Peyer's patch (tissue), 4 donors: ENCODE measurements at regions not wholly inside any gene's neighbourhood (a gene's known extent, or its start where the extent isn't known, plus 50 kb on each side); places are given as distances from the start of the nearest gene placed in this dataset.

Source experiments
- DNase-seq, 3 donors: peaks; one replicate each; pipeline ENCODE4 v3.0.0-alpha.2; 2017 to 2019
- H3K27ac ChIP-seq, 4 donors: fragments of 200-600 bp; sonication (generic); one replicate each; pipeline ENCODE4 v1.5.1; 2016 to 2019
- H3K27me3 ChIP-seq, 2 donors: fragments of 200-600 bp; sonication (generic); one replicate each; pipeline ENCODE4 v1.5.1; 2019
- H3K36me3 ChIP-seq, 3 donors: fragments of 200-600 bp; sonication (generic); one replicate each; pipeline ENCODE4 v1.5.1; 2016 to 2019
- H3K4me1 ChIP-seq, 4 donors: fragments of 200-600 bp; sonication (generic); one replicate each; pipeline ENCODE4 v1.5.1; 2016 to 2019
- H3K4me3 ChIP-seq, 4 donors: fragments of 200-600 bp; sonication (generic); 1 replicate in 3 of 4; 2 replicates in 1 of 4; pipeline ENCODE4 v1.5.1; 2016 to 2019; ENCODE audit warnings: mild to moderate bottlenecking in 1 of 4
- H3K9me3 ChIP-seq, 4 donors: fragments of 200-600 bp; sonication (generic); one replicate each; pipeline ENCODE4 v1.5.1; 2016 to 2019; ENCODE audit warnings: mild to moderate bottlenecking in 1 of 4
- CTCF ChIP-seq, 6 experiments: fragments of 450-650 bp in 4 of 6; fragments of 200-600 bp in 2 of 6; sonication (generic) in 1 of 6; IDR thresholded peaks; one replicate each; pipeline ENCODE4 v1.5.1; 2017 to 2019; ENCODE audit warnings: antibody characterized with exemption in 6 of 6, mild to moderate bottlenecking in 3 of 6, moderate library complexity in 1 of 6
- POLR2A ChIP-seq, 2 donors: fragments of 450-650 bp; IDR thresholded peaks; one replicate each; pipeline ENCODE4 v1.5.1; 2017; ENCODE audit warnings: antibody characterized with exemption in 2 of 2, mild to moderate bottlenecking in 2 of 2, moderate library complexity in 2 of 2

- no peaks in the 10 kb centered on the region for H3K27me3 ChIP-seq
- H3K4me1 ChIP-seq, result no peaks in the 10 kb centered on the region
- no peak overlapping the region for H3K27ac ChIP-seq
- DNase-seq, result no peak
- H3K36me3 ChIP-seq, result no peaks in the 10 kb centered on the region
- TF ChIP-seq CTCF (IDR thresholded peaks at IDR 0.05) (no peak), POLR2A (IDR thresholded peaks at IDR 0.05) (no peak)
- no peak overlapping the region for H3K4me3 ChIP-seq
- H3K9me3 ChIP-seq, result no peaks in the 10 kb centered on the region
Measured at GRCh38 chr5:38207343-38207742, 51.0 kb upstream of the EGFLAM start.

GRCh38 chr5:38202741-38203140, 55.6 kb upstream of the EGFLAM start:
- H3K4me3 ChIP-seq, result no peak overlapping the region
- H3K9me3 ChIP-seq, result no peaks in the 10 kb centered on the region

GRCh38 chr5:38200872-38201557, 57.3 kb upstream of the EGFLAM start:
- TF ChIP-seq CTCF (IDR thresholded peaks at IDR 0.05) (no peak), POLR2A (IDR thresholded peaks at IDR 0.05) (no peak)
- Histone ChIP-seq H3K27me3 (no peaks in the 10 kb centered on the region), H3K36me3 (no peaks in the 10 kb centered on the region), H3K9me3 (no peaks in the 10 kb centered on the region), H3K27ac (no peak overlapping the region), H3K4me1 (no peaks in the 10 kb centered on the region), H3K4me3 (no peak overlapping the region)
- no peak for DNase-seq

More at GRCh38 chr5:38202741-38203140, 55.6 kb upstream of the EGFLAM start:
- no peak overlapping the region for H3K27ac ChIP-seq
- no peaks in the 10 kb centered on the region for H3K36me3 ChIP-seq
- no peaks in the 10 kb centered on the region for H3K4me1 ChIP-seq
- TF ChIP-seq CTCF (IDR thresholded peaks at IDR 0.05), result no peak
- TF ChIP-seq POLR2A (IDR thresholded peaks at IDR 0.05), result no peak
- DNase-seq, result no peak
- H3K27me3 ChIP-seq, result no peaks in the 10 kb centered on the region

- Histone ChIP-seq H3K4me3 (no peak overlapping the region), H3K27me3 (no peaks in the 10 kb centered on the region), H3K9me3 (no peaks in the 10 kb centered on the region), H3K36me3 (no peaks in the 10 kb centered on the region), H3K27ac (no peak overlapping the region), H3K4me1 (no peaks in the 10 kb centered on the region)
- no peak for DNase-seq
- TF ChIP-seq CTCF (IDR thresholded peaks at IDR 0.05), result no peak
- TF ChIP-seq POLR2A (IDR thresholded peaks at IDR 0.05), result no peak
Measured at GRCh38 chr5:38197118-38197517, 61.2 kb upstream of the EGFLAM start.

GRCh38 chr5:38193015-38193581, 65.3 kb upstream of the EGFLAM start:
- Histone ChIP-seq H3K36me3 (no peaks in the 10 kb centered on the region), H3K4me3 (no peak overlapping the region), H3K27ac (no peak overlapping the region), H3K4me1 (no peaks in the 10 kb centered on the region), H3K9me3 (no peaks in the 10 kb centered on the region), H3K27me3 (no peaks in the 10 kb centered on the region)
- TF ChIP-seq CTCF (IDR thresholded peaks at IDR 0.05), result peak; percentile 19 to 83 (median 66)
- TF ChIP-seq POLR2A (IDR thresholded peaks at IDR 0.05), result no peak
- peak; percentile 22 to 82 (median 67) for DNase-seq
